ENCODE measurements at regions not wholly inside any gene's neighbourhood (a gene's known extent, or its start where the extent isn't known, plus 50 kb on each side); places are given as distances from the start of the nearest gene placed in this dataset.

- no peak overlapping the region for H3K4me3 ChIP-seq
- H3K36me3 ChIP-seq = no peaks in the 10 kb centered on the region
- TF ChIP-seq CTCF (IDR thresholded peaks at IDR 0.05) (no peak), POLR2A (IDR thresholded peaks at IDR 0.05) (no peak)
- WGBS (ENCODE audit: insufficient coverage, low coverage, low lambda C conversion rate, missing lambda C conversion rate) = 74% methylated on average over 16 of the region's 16 CpGs
- H3K27me3 ChIP-seq = no peaks in the 10 kb centered on the region
- no peaks in the 10 kb centered on the region for H3K9me3 ChIP-seq
- no peaks in the 10 kb centered on the region for H3K4me1 ChIP-seq
- ATAC-seq (no peak), DNase-seq (no peak)
- intact Hi-C loops (cut with DNase I) = no loop called here
- no peak overlapping the region for H3K27ac ChIP-seq
These were observed 121.2 kb upstream of the VPREB1 start for GRCh38 chr22:22123118-22123959.

GRCh38 chr22:22122348-22123117 is 122.1 kb upstream of the VPREB1 start:
- no peaks in the 10 kb centered on the region for H3K4me1 ChIP-seq
- ATAC-seq = no peak
- TF ChIP-seq CTCF (IDR thresholded peaks at IDR 0.05) (no peak), POLR2A (IDR thresholded peaks at IDR 0.05) (no peak)
- DNase-seq = no peak
- H3K9me3 ChIP-seq = no peaks in the 10 kb centered on the region
- intact Hi-C loops (cut with DNase I) = no loop called here
- H3K4me3 ChIP-seq = no peak overlapping the region
- H3K27me3 ChIP-seq = no peaks in the 10 kb centered on the region
- H3K27ac ChIP-seq = no peak overlapping the region
- no peaks in the 10 kb centered on the region for H3K36me3 ChIP-seq
- WGBS (ENCODE audit: insufficient coverage, low coverage, low lambda C conversion rate, missing lambda C conversion rate) = 68% methylated on average over 4 of the region's 4 CpGs

- Histone ChIP-seq H3K27ac (no peak overlapping the region), H3K4me1 (no peaks in the 10 kb centered on the region), H3K9me3 (no peaks in the 10 kb centered on the region), H3K36me3 (no peaks in the 10 kb centered on the region), H3K27me3 (no peaks in the 10 kb centered on the region), H3K4me3 (no peak overlapping the region)
- ATAC-seq = no peak
- intact Hi-C loops (cut with DNase I) = no loop called here
- TF ChIP-seq POLR2A (IDR thresholded peaks at IDR 0.05) (no peak), CTCF (IDR thresholded peaks at IDR 0.05) (no peak)
- no peak for DNase-seq
These were observed 123.1 kb upstream of the VPREB1 start for GRCh38 chr22:22121445-22121844.

GRCh38 chr22:22120160-22120559 is 124.4 kb upstream of the VPREB1 start:
- intact Hi-C loops (cut with DNase I) = no loop called here
- ATAC-seq (no peak), DNase-seq (no peak)
- Histone ChIP-seq H3K4me1 (no peaks in the 10 kb centered on the region), H3K27ac (no peak overlapping the region), H3K9me3 (no peaks in the 10 kb centered on the region), H3K4me3 (no peak overlapping the region), H3K27me3 (no peaks in the 10 kb centered on the region), H3K36me3 (no peaks in the 10 kb centered on the region)
- TF ChIP-seq CTCF (IDR thresholded peaks at IDR 0.05) = no peak
- no peak for TF ChIP-seq POLR2A (IDR thresholded peaks at IDR 0.05)
- 66% methylated on average over 3 of the region's 3 CpGs for WGBS (ENCODE audit: insufficient coverage, low coverage, low lambda C conversion rate, missing lambda C conversion rate)

Data from right lobe of liver (tissue), 6 donors.